NOMO-1 treated with DMSO at 0.1 percent for 48 hours (cell line): ENCODE measurements at regions not wholly inside any gene's neighbourhood (a gene's known extent, or its start where the extent isn't known, plus 50 kb on each side); places are given as distances from the start of the nearest gene placed in this dataset.

ENCODE experiments used
- DNase-seq: peaks from one replicate; lab custom pipeline; 2025; ENCODE audit not compliant: unreplicated experiment; lab: John Stamatoyannopoulos, UW

GRCh38 chr10:125283836-125284614, 123.7 kb upstream of the CTBP2 start:
- no peak for DNase-seq

GRCh38 chr10:125283191-125283835, 123.0 kb upstream of the CTBP2 start:
- no peak for DNase-seq

GRCh38 chr10:125281091-125281490, 120.7 kb upstream of the CTBP2 start:
- DNase-seq, result no peak

GRCh38 chr10:125276133-125276532, 115.8 kb upstream of the CTBP2 start:
- DNase-seq, result no peak

- DNase-seq, result no peak
Measured at GRCh38 chr10:125274961-125275360, 114.6 kb upstream of the CTBP2 start.

GRCh38 chr10:125273023-125273422, 112.7 kb upstream of the CTBP2 start:
- no peak for DNase-seq

- DNase-seq, result no peak
Measured at GRCh38 chr10:125269716-125270115, 109.4 kb upstream of the CTBP2 start.

GRCh38 chr10:125266966-125267365, 106.6 kb upstream of the CTBP2 start:
- DNase-seq, result no peak

GRCh38 chr10:125266541-125266940, 106.2 kb upstream of the CTBP2 start:
- DNase-seq, result no peak

- DNase-seq, result no peak
Measured at GRCh38 chr10:125265579-125265955, 105.2 kb upstream of the CTBP2 start.

- no peak for DNase-seq
Measured at GRCh38 chr10:125264757-125265578, 104.6 kb upstream of the CTBP2 start.

GRCh38 chr10:125264091-125264490, 103.7 kb upstream of the CTBP2 start:
- DNase-seq, result no peak

- DNase-seq, result no peak
Measured at GRCh38 chr10:125263551-125263950, 103.2 kb upstream of the CTBP2 start.

GRCh38 chr10:125262920-125263319, 102.6 kb upstream of the CTBP2 start:
- no peak for DNase-seq

GRCh38 chr10:125262409-125262808, 102.0 kb upstream of the CTBP2 start:
- DNase-seq, result no peak

- no peak for DNase-seq
Measured at GRCh38 chr10:125261491-125262186, 101.3 kb upstream of the CTBP2 start.

GRCh38 chr10:125260260-125260659, 99.9 kb upstream of the CTBP2 start:
- DNase-seq, result no peak

- no peak for DNase-seq
Measured at GRCh38 chr10:125259651-125260050, 99.3 kb upstream of the CTBP2 start.

GRCh38 chr10:125258676-125259075, 98.3 kb upstream of the CTBP2 start:
- no peak for DNase-seq

- no peak for DNase-seq
Measured at GRCh38 chr10:125257521-125258108, 97.3 kb upstream of the CTBP2 start.

- no peak for DNase-seq
Measured at GRCh38 chr10:125256026-125256425, 95.7 kb upstream of the CTBP2 start.
